IMR-90 (cell line): ENCODE measurements at regions not wholly inside any gene's neighbourhood (a gene's known extent, or its start where the extent isn't known, plus 50 kb on each side); places are given as distances from the start of the nearest gene placed in this dataset.

Experiments used
- CHD1 ChIP-seq: IDR thresholded peaks from 2 replicates; pipeline ENCODE4 v1.6.1; 2012; ENCODE audit warnings: low read depth, low read length, improper control_type of control experiment
- MAZ ChIP-seq: IDR thresholded peaks from 2 replicates; pipeline ENCODE4 v1.6.1; 2012; ENCODE audit warnings: low read depth, mild to moderate bottlenecking, low read length, improper control_type of control experiment, moderate library complexity, borderline replicate concordance
- MXI1 ChIP-seq: IDR thresholded peaks from 2 replicates; pipeline ENCODE4 v1.6.1; 2012; ENCODE audit warnings: low read depth, mild to moderate bottlenecking, low read length, moderate library complexity, borderline replicate concordance
- POLR2A ChIP-seq: IDR thresholded peaks from 2 replicates; pipeline ENCODE4 v1.6.1; 2012; ENCODE audit warnings: mild to moderate bottlenecking, low read depth, low read length
- TF ChIP-seq, protein P1 (sequence below): conservative IDR thresholded peaks from 2 replicates; pipeline ENCODE4 v1.5.1; 2012; ENCODE audit warnings: mild to moderate bottlenecking, low read depth, low read length, improper control_type of control experiment

- TF ChIP-seq, protein P1, sequence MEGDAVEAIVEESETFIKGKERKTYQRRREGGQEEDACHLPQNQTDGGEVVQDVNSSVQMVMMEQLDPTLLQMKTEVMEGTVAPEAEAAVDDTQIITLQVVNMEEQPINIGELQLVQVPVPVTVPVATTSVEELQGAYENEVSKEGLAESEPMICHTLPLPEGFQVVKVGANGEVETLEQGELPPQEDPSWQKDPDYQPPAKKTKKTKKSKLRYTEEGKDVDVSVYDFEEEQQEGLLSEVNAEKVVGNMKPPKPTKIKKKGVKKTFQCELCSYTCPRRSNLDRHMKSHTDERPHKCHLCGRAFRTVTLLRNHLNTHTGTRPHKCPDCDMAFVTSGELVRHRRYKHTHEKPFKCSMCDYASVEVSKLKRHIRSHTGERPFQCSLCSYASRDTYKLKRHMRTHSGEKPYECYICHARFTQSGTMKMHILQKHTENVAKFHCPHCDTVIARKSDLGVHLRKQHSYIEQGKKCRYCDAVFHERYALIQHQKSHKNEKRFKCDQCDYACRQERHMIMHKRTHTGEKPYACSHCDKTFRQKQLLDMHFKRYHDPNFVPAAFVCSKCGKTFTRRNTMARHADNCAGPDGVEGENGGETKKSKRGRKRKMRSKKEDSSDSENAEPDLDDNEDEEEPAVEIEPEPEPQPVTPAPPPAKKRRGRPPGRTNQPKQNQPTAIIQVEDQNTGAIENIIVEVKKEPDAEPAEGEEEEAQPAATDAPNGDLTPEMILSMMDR, result no peak
- TF ChIP-seq POLR2A, result no peak
- TF ChIP-seq MAZ, result no peak
- no peak for TF ChIP-seq CHD1
- TF ChIP-seq MXI1, result no peak
Measured at GRCh38 chr13:110034031-110034549, 247.7 kb upstream of the IRS2 start.
